WTC11 (cell line): ENCODE measurements at regions not wholly inside any gene's neighbourhood (a gene's known extent, or its start where the extent isn't known, plus 50 kb on each side); places are given as distances from the start of the nearest gene placed in this dataset.

Experiments used
- ATF1 ChIP-seq: sonication (generic); formaldehyde crosslinking; IDR thresholded peaks from 2 replicates; pipeline ENCODE4 v1.8.1; 2023; ENCODE audit warnings: mild to moderate bottlenecking, moderate library complexity, missing genetic modification reagents
- FOXJ3 ChIP-seq: sonication (generic); formaldehyde crosslinking; IDR thresholded peaks from 2 replicates; pipeline ENCODE4 v1.9.0; 2021; ENCODE audit warnings: missing genetic modification reagents, mild to moderate bottlenecking, borderline replicate concordance
- FOXK1 ChIP-seq: sonication (generic); formaldehyde crosslinking; IDR thresholded peaks from 2 replicates; pipeline ENCODE4 v1.8.0; 2022; ENCODE audit warnings: mild to moderate bottlenecking, moderate library complexity, missing genetic modification reagents
- TEAD4 ChIP-seq: sonication (generic); formaldehyde crosslinking; IDR thresholded peaks from 2 replicates; pipeline ENCODE4 v1.8.0; 2022; ENCODE audit warnings: mild to moderate bottlenecking, missing genetic modification reagents
- ZNF317 ChIP-seq: sonication (generic); formaldehyde crosslinking; IDR thresholded peaks from 2 replicates; pipeline ENCODE4 v1.8.1; 2023; ENCODE audit warnings: low read depth, mild to moderate bottlenecking, moderate library complexity, missing genetic modification reagents, borderline replicate concordance
- TF ChIP-seq, protein P1 (sequence below): sonication (generic); formaldehyde crosslinking; IDR thresholded peaks from 2 replicates; pipeline ENCODE4 v1.8.1; 2022; ENCODE audit warnings: mild to moderate bottlenecking, missing genetic modification reagents, moderate library complexity, borderline replicate concordance
- TF ChIP-seq, protein P2 (sequence below): fragments of 200-600 bp; IDR thresholded peaks from 2 replicates; pipeline ENCODE4 v1.8.0; 2022; ENCODE audit warnings: antibody characterized with exemption

DNA sequence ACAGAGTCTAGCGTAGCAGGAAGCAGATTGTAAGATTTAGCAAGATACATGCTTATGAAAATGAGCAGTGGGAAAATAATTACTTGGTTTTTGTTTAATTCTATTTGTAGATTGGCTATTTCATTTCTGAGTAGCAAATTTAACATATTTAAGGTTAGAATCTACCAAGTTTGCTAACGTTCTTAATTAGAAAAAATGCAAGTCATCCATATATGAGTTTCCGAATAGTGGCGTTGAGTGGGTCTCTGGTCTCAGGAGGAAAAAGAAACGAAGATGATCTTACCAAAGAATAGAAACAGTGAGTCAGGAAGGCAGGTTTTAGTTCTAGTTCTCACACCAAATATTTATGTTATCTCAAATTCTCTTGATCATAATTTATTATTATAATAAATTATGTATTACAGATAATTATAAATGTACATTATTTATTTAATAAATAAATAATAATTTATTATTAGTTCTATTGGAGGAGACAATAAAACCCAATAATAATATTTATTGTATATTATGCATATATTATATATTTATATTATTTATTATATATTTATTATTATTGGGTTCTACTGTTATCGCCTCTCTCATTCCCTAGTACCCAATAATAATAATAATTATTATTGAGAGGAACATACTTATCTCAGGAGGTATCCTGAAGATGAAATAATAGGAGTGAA, 194.3 kb upstream of the PITRM1 start:
- no peak for TF ChIP-seq ATF1 (CRISPR knock-in tag)
- TF ChIP-seq, protein P1, sequence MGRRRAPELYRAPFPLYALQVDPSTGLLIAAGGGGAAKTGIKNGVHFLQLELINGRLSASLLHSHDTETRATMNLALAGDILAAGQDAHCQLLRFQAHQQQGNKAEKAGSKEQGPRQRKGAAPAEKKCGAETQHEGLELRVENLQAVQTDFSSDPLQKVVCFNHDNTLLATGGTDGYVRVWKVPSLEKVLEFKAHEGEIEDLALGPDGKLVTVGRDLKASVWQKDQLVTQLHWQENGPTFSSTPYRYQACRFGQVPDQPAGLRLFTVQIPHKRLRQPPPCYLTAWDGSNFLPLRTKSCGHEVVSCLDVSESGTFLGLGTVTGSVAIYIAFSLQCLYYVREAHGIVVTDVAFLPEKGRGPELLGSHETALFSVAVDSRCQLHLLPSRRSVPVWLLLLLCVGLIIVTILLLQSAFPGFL (CRISPR knock-in tag), result no peak
- TF ChIP-seq, protein P2, sequence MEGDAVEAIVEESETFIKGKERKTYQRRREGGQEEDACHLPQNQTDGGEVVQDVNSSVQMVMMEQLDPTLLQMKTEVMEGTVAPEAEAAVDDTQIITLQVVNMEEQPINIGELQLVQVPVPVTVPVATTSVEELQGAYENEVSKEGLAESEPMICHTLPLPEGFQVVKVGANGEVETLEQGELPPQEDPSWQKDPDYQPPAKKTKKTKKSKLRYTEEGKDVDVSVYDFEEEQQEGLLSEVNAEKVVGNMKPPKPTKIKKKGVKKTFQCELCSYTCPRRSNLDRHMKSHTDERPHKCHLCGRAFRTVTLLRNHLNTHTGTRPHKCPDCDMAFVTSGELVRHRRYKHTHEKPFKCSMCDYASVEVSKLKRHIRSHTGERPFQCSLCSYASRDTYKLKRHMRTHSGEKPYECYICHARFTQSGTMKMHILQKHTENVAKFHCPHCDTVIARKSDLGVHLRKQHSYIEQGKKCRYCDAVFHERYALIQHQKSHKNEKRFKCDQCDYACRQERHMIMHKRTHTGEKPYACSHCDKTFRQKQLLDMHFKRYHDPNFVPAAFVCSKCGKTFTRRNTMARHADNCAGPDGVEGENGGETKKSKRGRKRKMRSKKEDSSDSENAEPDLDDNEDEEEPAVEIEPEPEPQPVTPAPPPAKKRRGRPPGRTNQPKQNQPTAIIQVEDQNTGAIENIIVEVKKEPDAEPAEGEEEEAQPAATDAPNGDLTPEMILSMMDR, result no peak
- TF ChIP-seq FOXK1 (CRISPR knock-in tag), result no peak
- no peak for TF ChIP-seq ZNF317 (CRISPR knock-in tag)
- TF ChIP-seq TEAD4 (CRISPR knock-in tag), result no peak
- no peak for TF ChIP-seq FOXJ3 (CRISPR knock-in tag)
